ENCODE measurements at regions not wholly inside any gene's neighbourhood (a gene's known extent, or its start where the extent isn't known, plus 50 kb on each side); places are given as distances from the start of the nearest gene placed in this dataset.

GRCh38 chr7:145986248-145986874 is 130.2 kb upstream of the CNTNAP2 start:
- TF ChIP-seq L3MBTL2 (conservative IDR thresholded peaks at IDR 0.05) (no peak), ZNF384 (IDR thresholded peaks at IDR 0.05) (no peak), SP1 (IDR thresholded peaks at IDR 0.05) (no peak), ELF4 (IDR thresholded peaks at IDR 0.05) (no peak), FOXA1 (IDR thresholded peaks at IDR 0.05) (no peak), NFRKB (IDR thresholded peaks at IDR 0.05) (no peak), TARDBP (IDR thresholded peaks at IDR 0.05) (no peak), ARNT (IDR thresholded peaks at IDR 0.05) (no peak), CTBP1 (IDR thresholded peaks at IDR 0.05; ENCODE audit: borderline replicate concordance) (no peak), FOXK2 (IDR thresholded peaks at IDR 0.05) (no peak), SUZ12 (IDR thresholded peaks at IDR 0.05) (no peak)
- ChIA-PET CTCF (no interaction called here), POLR2A (no interaction called here)
- no peak for DNase-seq (ENCODE audit: extremely low spot score)

- ChIA-PET CTCF (no interaction called here), POLR2A (no interaction called here)
- no peak for TF ChIP-seq FOXK2 (IDR thresholded peaks at IDR 0.05)
- TF ChIP-seq ELF4 (IDR thresholded peaks at IDR 0.05) = no peak
- TF ChIP-seq NFRKB (IDR thresholded peaks at IDR 0.05) = no peak
- TF ChIP-seq HDGF (IDR thresholded peaks at IDR 0.05; ENCODE audit: borderline replicate concordance) = no peak
- no peak for TF ChIP-seq SUZ12 (IDR thresholded peaks at IDR 0.05)
- no peak for TF ChIP-seq ARNT (IDR thresholded peaks at IDR 0.05)
- no peak for TF ChIP-seq LEF1 (IDR thresholded peaks at IDR 0.05; ENCODE audit: borderline replicate concordance)
- no peak for TF ChIP-seq FOXM1 (IDR thresholded peaks at IDR 0.05; ENCODE audit: borderline replicate concordance)
- TF ChIP-seq TARDBP (IDR thresholded peaks at IDR 0.05) = no peak
- TF ChIP-seq, protein P1, sequence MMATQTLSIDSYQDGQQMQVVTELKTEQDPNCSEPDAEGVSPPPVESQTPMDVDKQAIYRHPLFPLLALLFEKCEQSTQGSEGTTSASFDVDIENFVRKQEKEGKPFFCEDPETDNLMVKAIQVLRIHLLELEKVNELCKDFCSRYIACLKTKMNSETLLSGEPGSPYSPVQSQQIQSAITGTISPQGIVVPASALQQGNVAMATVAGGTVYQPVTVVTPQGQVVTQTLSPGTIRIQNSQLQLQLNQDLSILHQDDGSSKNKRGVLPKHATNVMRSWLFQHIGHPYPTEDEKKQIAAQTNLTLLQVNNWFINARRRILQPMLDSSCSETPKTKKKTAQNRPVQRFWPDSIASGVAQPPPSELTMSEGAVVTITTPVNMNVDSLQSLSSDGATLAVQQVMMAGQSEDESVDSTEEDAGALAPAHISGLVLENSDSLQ (IDR thresholded peaks at IDR 0.05) = no peak
- no peak for TF ChIP-seq SP1 (IDR thresholded peaks at IDR 0.05)
- TF ChIP-seq CTBP1 (IDR thresholded peaks at IDR 0.05; ENCODE audit: borderline replicate concordance) = no peak
- TF ChIP-seq L3MBTL2 (conservative IDR thresholded peaks at IDR 0.05) = no peak
- TF ChIP-seq BHLHE40 (IDR thresholded peaks at IDR 0.05; ENCODE audit: borderline replicate concordance) = no peak
- no peak for TF ChIP-seq ZNF384 (IDR thresholded peaks at IDR 0.05)
- TF ChIP-seq FOXA1 (IDR thresholded peaks at IDR 0.05) = no peak
- DNase-seq (ENCODE audit: extremely low spot score) = no peak
These were observed 137.8 kb upstream of the CNTNAP2 start for GRCh38 chr7:145978769-145979168.

DNA sequence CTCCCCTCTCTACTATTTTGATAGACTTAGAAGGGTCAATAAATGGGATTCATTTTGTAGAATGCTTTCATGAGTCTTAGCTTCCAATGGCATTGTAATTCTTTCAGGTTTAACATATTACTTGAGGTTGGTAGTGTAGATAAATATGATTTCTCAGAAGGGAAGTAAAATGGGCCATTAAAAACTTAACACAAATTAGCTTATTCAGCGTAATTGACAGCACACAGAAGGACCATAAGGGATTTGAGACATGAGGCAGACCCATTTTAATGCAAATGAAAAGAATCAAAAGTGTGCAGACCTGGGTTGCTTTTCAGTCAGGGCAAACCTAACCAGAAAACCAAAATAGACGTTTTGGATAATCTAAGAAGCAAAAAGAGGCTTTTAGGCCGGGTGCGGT is 156.6 kb upstream of the CNTNAP2 start:
- CTCF ChIA-PET = no interaction called here
- no peak for DNase-seq (ENCODE audit: extremely low spot score)
- TF ChIP-seq NFRKB (IDR thresholded peaks at IDR 0.05) = no peak
- TF ChIP-seq ARNT (IDR thresholded peaks at IDR 0.05) = no peak
- TF ChIP-seq BHLHE40 (IDR thresholded peaks at IDR 0.05; ENCODE audit: borderline replicate concordance) = no peak
- TF ChIP-seq SP1 (IDR thresholded peaks at IDR 0.05) = no peak
- no peak for TF ChIP-seq TARDBP (IDR thresholded peaks at IDR 0.05)
- POLR2A ChIA-PET = no interaction called here

GRCh38 chr7:145957160-145957890 is 159.3 kb upstream of the CNTNAP2 start:
- POLR2A ChIA-PET = no interaction called here
- no peak for DNase-seq (ENCODE audit: extremely low spot score)
- TF ChIP-seq BHLHE40 (IDR thresholded peaks at IDR 0.05; ENCODE audit: borderline replicate concordance) (no peak), FOXA1 (IDR thresholded peaks at IDR 0.05) (no peak), SP1 (IDR thresholded peaks at IDR 0.05) (no peak), FOXK2 (IDR thresholded peaks at IDR 0.05) (no peak), L3MBTL2 (conservative IDR thresholded peaks at IDR 0.05) (no peak), CTBP1 (IDR thresholded peaks at IDR 0.05; ENCODE audit: borderline replicate concordance) (no peak), HDGF (IDR thresholded peaks at IDR 0.05; ENCODE audit: borderline replicate concordance) (no peak), ZNF384 (IDR thresholded peaks at IDR 0.05) (no peak), ELF4 (IDR thresholded peaks at IDR 0.05) (no peak), LEF1 (IDR thresholded peaks at IDR 0.05; ENCODE audit: borderline replicate concordance) (no peak), ARNT (IDR thresholded peaks at IDR 0.05) (no peak), TARDBP (IDR thresholded peaks at IDR 0.05) (no peak), FOXM1 (IDR thresholded peaks at IDR 0.05; ENCODE audit: borderline replicate concordance) (no peak), SUZ12 (IDR thresholded peaks at IDR 0.05) (no peak)
- TF ChIP-seq, protein P1 (IDR thresholded peaks at IDR 0.05) = no peak
- CTCF ChIA-PET = no interaction called here

GRCh38 chr7:145951566-145951965 is 165.0 kb upstream of the CNTNAP2 start:
- TF ChIP-seq, protein P1 (IDR thresholded peaks at IDR 0.05) = no peak
- TF ChIP-seq TARDBP (IDR thresholded peaks at IDR 0.05) = no peak
- no peak for TF ChIP-seq ARNT (IDR thresholded peaks at IDR 0.05)
- TF ChIP-seq ELF4 (IDR thresholded peaks at IDR 0.05) = no peak
- DNase-seq (ENCODE audit: extremely low spot score) = no peak
- CTCF ChIA-PET = no interaction called here
- POLR2A ChIA-PET = no interaction called here

GRCh38 chr7:145928937-145929336 is 187.7 kb upstream of the CNTNAP2 start:
- ChIA-PET CTCF (interaction anchor here (0.6 kb wide), 1 partner anchor 255 kb away, joined by 3 read pairs; no protein-coding TSS in a partner anchor), POLR2A (no interaction called here)
- no peak for DNase-seq (ENCODE audit: extremely low spot score)
- TF ChIP-seq TARDBP (IDR thresholded peaks at IDR 0.05) (no peak), FOXK2 (IDR thresholded peaks at IDR 0.05) (no peak), FOXM1 (IDR thresholded peaks at IDR 0.05; ENCODE audit: borderline replicate concordance) (no peak), SUZ12 (IDR thresholded peaks at IDR 0.05) (no peak), ARNT (IDR thresholded peaks at IDR 0.05) (no peak), LEF1 (IDR thresholded peaks at IDR 0.05; ENCODE audit: borderline replicate concordance) (no peak), SP1 (IDR thresholded peaks at IDR 0.05) (no peak), CTBP1 (IDR thresholded peaks at IDR 0.05; ENCODE audit: borderline replicate concordance) (no peak)
